ENCODE measurements at regions not wholly inside any gene's neighbourhood (a gene's known extent, or its start where the extent isn't known, plus 50 kb on each side); places are given as distances from the start of the nearest gene placed in this dataset.

- H3K9me3 Mint-ChIP-seq = no peaks in the 10 kb centered on the region
- no peaks in the 10 kb centered on the region for H3K36me3 ChIP-seq (ENCODE audit: control insufficient read depth, insufficient read depth, low read length)
- no peaks in the 10 kb centered on the region for H3K36me3 Mint-ChIP-seq (ENCODE audit: low read depth)
- H3K9me3 ChIP-seq (ENCODE audit: control insufficient read depth, low read length) = no peaks in the 10 kb centered on the region
- no peak overlapping the region for H3K9ac ChIP-seq (ENCODE audit: extremely low read depth, low read length, poor library complexity, severe bottlenecking)
- no peak overlapping the region for H3K27ac Mint-ChIP-seq
- 90 to 92% methylated on average over 2 of the region's 2 CpGs for WGBS, 2 experiments (ENCODE audit: insufficient coverage in 1 of 2, insufficient read length in 1 of 2)
- TF ChIP-seq CTCF (conservative IDR thresholded peaks at IDR 0.05) = no peak
- H3K27me3 ChIP-seq (ENCODE audit: control insufficient read depth, insufficient read depth, low read length, poor library complexity, severe bottlenecking) = no peaks in the 10 kb centered on the region
- H3K4me1 Mint-ChIP-seq = peaks cover 12% of the 10 kb centered on the region
- DNase-seq = no peak
- no peaks in the 10 kb centered on the region for H3K4me1 ChIP-seq (ENCODE audit: control insufficient read depth, insufficient read depth, low read length)
- H3K4me3 ChIP-seq (ENCODE audit: low read length) = no peak overlapping the region
- H3K27me3 Mint-ChIP-seq (ENCODE audit: insufficient read depth) = peaks cover 3% of the 10 kb centered on the region
- no peak overlapping the region for H3K27ac ChIP-seq (ENCODE audit: low read depth, low read length)
- H3K4me3 Mint-ChIP-seq = no peak overlapping the region
Observed at GRCh38 chr1:209041927-209042326, 541.6 kb upstream of the CAMK1G start.

- Histone ChIP-seq H3K9me3 (ENCODE audit: control insufficient read depth, low read length) (no peaks in the 10 kb centered on the region), H3K27me3 (ENCODE audit: control insufficient read depth, insufficient read depth, low read length, poor library complexity, severe bottlenecking) (no peaks in the 10 kb centered on the region), H3K4me3 (ENCODE audit: low read length) (no peak overlapping the region), H3K4me1 (ENCODE audit: control insufficient read depth, insufficient read depth, low read length) (no peaks in the 10 kb centered on the region), H3K27ac (ENCODE audit: low read depth, low read length) (no peak overlapping the region), H3K36me3 (ENCODE audit: control insufficient read depth, insufficient read depth, low read length) (no peaks in the 10 kb centered on the region), H3K9ac (ENCODE audit: extremely low read depth, low read length, poor library complexity, severe bottlenecking) (no peak overlapping the region)
- TF ChIP-seq CTCF (conservative IDR thresholded peaks at IDR 0.05) = no peak
- Mint-ChIP-seq H3K36me3 (ENCODE audit: low read depth) (no peaks in the 10 kb centered on the region), H3K4me1 (peaks cover 12% of the 10 kb centered on the region), H3K4me3 (no peak overlapping the region), H3K27ac (no peak overlapping the region), H3K27me3 (ENCODE audit: insufficient read depth) (peaks cover 3% of the 10 kb centered on the region), H3K9me3 (no peaks in the 10 kb centered on the region)
- 91 to 100% methylated on average over 2 to 4 of the region's 4 CpGs for WGBS, 2 experiments (ENCODE audit: insufficient coverage in 1 of 2, insufficient read length in 1 of 2)
- no peak for DNase-seq
Observed at GRCh38 chr1:209042413-209042812, 541.1 kb upstream of the CAMK1G start.

GRCh38 chr1:209045331-209046057, 538.0 kb upstream of the CAMK1G start:
- Histone ChIP-seq H3K9ac (ENCODE audit: extremely low read depth, low read length, poor library complexity, severe bottlenecking) (no peak overlapping the region), H3K9me3 (ENCODE audit: control insufficient read depth, low read length) (no peaks in the 10 kb centered on the region), H3K27ac (ENCODE audit: low read depth, low read length) (no peak overlapping the region), H3K36me3 (ENCODE audit: control insufficient read depth, insufficient read depth, low read length) (no peaks in the 10 kb centered on the region), H3K4me3 (ENCODE audit: low read length) (no peak overlapping the region), H3K4me1 (ENCODE audit: control insufficient read depth, insufficient read depth, low read length) (peaks cover 3% of the 10 kb centered on the region), H3K27me3 (ENCODE audit: control insufficient read depth, insufficient read depth, low read length, poor library complexity, severe bottlenecking) (no peaks in the 10 kb centered on the region)
- TF ChIP-seq CTCF (conservative IDR thresholded peaks at IDR 0.05) = no peak
- Mint-ChIP-seq H3K9me3 (no peaks in the 10 kb centered on the region), H3K4me3 (no peak overlapping the region), H3K4me1 (peaks cover 19% of the 10 kb centered on the region), H3K27me3 (ENCODE audit: insufficient read depth) (peaks cover 14% of the 10 kb centered on the region), H3K36me3 (ENCODE audit: low read depth) (no peaks in the 10 kb centered on the region), H3K27ac (no peak overlapping the region)
- DNase-seq = no peak
- WGBS, 2 experiments (ENCODE audit: insufficient coverage in 1 of 2, insufficient read length in 1 of 2) = 92 to 95% methylated on average over 3 to 4 of the region's 4 CpGs

All from endodermal cell (in vitro differentiated cells).